ENCODE measurements at regions not wholly inside any gene's neighbourhood (a gene's known extent, or its start where the extent isn't known, plus 50 kb on each side); places are given as distances from the start of the nearest gene placed in this dataset.

DNA sequence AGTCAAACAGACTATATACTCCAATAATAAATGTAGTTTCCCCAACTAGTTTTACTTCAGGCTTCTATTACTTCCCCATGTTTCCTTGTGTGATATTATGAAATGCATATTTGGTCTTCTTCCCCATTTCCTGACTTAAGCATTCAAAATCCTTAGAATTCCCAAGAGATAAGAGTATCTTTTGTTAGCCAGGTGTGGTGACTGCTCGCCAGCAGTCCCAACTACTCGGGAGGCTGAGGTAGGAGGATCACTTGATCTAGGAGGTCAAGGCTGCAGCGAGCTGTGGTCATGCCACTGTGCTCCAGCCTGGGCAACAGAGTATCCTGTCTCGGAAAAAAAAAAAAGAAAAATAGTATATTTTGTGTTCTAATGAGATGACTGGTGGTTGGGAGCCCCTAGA, 72.7 kb upstream of the UBE2E2 start:
- ATAC-seq (no peak), DNase-seq (ENCODE audit: low spot score) (no peak), FAIRE-seq (no peak)
- no TSS peak for BruUV-seq (replicated peaks)
- no peaks in the 10 kb centered on the region for H3K36me3 ChIP-seq (replicated peaks in 1 of 2; ENCODE audit: control insufficient read depth in 1 of 2, insufficient read depth in 2 of 2, low read length in 2 of 2)
- no peaks in the 10 kb centered on the region for H3K79me2 ChIP-seq (ENCODE audit: insufficient read depth, low read length)
- CTCF ChIA-PET (ENCODE audit: low intra/inter-chr PET ratio, low total read pairs) = no interaction called here
- no peak overlapping the region for H3K9ac ChIP-seq (ENCODE audit: insufficient read depth, low read depth, low read length)
- no peak overlapping the region for H3K27ac ChIP-seq (ENCODE audit: extremely low read length, insufficient read depth, low read length)
- no peak overlapping the region for H3K4me3 ChIP-seq (replicated peaks in 1 of 3; ENCODE audit: insufficient read depth in 1 of 3, low read depth in 2 of 3, low read length in 3 of 3)
- intact Hi-C loops (cut with micrococcal nuclease; ENCODE audit: unreplicated experiment) = no loop called here
- in situ Hi-C loops (cut with HindIII; ENCODE audit: extremely low pct_ligation_motif_present, low pct_unique_long_range_greater_than_20kb) = no loop called here
- H3K27me3 ChIP-seq (ENCODE audit: control insufficient read depth in 1 of 2, insufficient read depth in 2 of 2, low read length in 2 of 2) = no peaks in the 10 kb centered on the region
- H3K4me2 ChIP-seq (ENCODE audit: low read depth, low read length) = no peak overlapping the region
- POLR2A ChIA-PET = no interaction called here
- no peak overlapping the region for H2AFZ ChIP-seq (ENCODE audit: low read length)
- H3K9me3 ChIP-seq (ENCODE audit: low read length) = no peaks in the 10 kb centered on the region
- H4K20me1 ChIP-seq (ENCODE audit: insufficient read depth, low read length) = no peaks in the 10 kb centered on the region
- no peaks in the 10 kb centered on the region for H3K4me1 ChIP-seq (ENCODE audit: insufficient read depth, low read length)
- 0% methylated on average over 4 of the region's 4 CpGs for WGBS (ENCODE audit: low lambda C conversion rate)
- no peak for TF ChIP-seq ZNF367 (CRISPR knock-in tag; IDR thresholded peaks at IDR 0.05; ENCODE audit: borderline replicate concordance)
- no peak for TF ChIP-seq ONECUT2 (CRISPR knock-in tag; IDR thresholded peaks at IDR 0.05)
- TF ChIP-seq, protein P1, sequence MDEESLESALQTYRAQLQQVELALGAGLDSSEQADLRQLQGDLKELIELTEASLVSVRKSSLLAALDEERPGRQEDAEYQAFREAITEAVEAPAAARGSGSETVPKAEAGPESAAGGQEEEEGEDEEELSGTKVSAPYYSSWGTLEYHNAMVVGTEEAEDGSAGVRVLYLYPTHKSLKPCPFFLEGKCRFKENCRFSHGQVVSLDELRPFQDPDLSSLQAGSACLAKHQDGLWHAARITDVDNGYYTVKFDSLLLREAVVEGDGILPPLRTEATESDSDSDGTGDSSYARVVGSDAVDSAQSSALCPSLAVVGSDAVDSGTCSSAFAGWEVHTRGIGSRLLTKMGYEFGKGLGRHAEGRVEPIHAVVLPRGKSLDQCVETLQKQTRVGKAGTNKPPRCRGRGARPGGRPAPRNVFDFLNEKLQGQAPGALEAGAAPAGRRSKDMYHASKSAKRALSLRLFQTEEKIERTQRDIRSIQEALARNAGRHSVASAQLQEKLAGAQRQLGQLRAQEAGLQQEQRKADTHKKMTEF (CRISPR knock-in tag; IDR thresholded peaks at IDR 0.05) = no peak
- no peak for TF ChIP-seq RXRA (CRISPR knock-in tag; IDR thresholded peaks at IDR 0.05)
- no peak for TF ChIP-seq MIXL1 (CRISPR knock-in tag; IDR thresholded peaks at IDR 0.05)
- TF ChIP-seq HDAC6 (IDR thresholded peaks at IDR 0.05; ENCODE audit: low read depth, low read length) = no peak
- TF ChIP-seq, protein P2, sequence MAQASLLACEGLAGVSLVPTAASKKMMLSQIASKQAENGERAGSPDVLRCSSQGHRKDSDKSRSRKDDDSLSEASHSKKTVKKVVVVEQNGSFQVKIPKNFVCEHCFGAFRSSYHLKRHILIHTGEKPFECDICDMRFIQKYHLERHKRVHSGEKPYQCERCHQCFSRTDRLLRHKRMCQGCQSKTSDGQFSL (CRISPR knock-in tag; IDR thresholded peaks at IDR 0.05) = no peak
- TF ChIP-seq MIER2 (CRISPR knock-in tag; IDR thresholded peaks at IDR 0.05) = no peak
- TF ChIP-seq, protein P3, sequence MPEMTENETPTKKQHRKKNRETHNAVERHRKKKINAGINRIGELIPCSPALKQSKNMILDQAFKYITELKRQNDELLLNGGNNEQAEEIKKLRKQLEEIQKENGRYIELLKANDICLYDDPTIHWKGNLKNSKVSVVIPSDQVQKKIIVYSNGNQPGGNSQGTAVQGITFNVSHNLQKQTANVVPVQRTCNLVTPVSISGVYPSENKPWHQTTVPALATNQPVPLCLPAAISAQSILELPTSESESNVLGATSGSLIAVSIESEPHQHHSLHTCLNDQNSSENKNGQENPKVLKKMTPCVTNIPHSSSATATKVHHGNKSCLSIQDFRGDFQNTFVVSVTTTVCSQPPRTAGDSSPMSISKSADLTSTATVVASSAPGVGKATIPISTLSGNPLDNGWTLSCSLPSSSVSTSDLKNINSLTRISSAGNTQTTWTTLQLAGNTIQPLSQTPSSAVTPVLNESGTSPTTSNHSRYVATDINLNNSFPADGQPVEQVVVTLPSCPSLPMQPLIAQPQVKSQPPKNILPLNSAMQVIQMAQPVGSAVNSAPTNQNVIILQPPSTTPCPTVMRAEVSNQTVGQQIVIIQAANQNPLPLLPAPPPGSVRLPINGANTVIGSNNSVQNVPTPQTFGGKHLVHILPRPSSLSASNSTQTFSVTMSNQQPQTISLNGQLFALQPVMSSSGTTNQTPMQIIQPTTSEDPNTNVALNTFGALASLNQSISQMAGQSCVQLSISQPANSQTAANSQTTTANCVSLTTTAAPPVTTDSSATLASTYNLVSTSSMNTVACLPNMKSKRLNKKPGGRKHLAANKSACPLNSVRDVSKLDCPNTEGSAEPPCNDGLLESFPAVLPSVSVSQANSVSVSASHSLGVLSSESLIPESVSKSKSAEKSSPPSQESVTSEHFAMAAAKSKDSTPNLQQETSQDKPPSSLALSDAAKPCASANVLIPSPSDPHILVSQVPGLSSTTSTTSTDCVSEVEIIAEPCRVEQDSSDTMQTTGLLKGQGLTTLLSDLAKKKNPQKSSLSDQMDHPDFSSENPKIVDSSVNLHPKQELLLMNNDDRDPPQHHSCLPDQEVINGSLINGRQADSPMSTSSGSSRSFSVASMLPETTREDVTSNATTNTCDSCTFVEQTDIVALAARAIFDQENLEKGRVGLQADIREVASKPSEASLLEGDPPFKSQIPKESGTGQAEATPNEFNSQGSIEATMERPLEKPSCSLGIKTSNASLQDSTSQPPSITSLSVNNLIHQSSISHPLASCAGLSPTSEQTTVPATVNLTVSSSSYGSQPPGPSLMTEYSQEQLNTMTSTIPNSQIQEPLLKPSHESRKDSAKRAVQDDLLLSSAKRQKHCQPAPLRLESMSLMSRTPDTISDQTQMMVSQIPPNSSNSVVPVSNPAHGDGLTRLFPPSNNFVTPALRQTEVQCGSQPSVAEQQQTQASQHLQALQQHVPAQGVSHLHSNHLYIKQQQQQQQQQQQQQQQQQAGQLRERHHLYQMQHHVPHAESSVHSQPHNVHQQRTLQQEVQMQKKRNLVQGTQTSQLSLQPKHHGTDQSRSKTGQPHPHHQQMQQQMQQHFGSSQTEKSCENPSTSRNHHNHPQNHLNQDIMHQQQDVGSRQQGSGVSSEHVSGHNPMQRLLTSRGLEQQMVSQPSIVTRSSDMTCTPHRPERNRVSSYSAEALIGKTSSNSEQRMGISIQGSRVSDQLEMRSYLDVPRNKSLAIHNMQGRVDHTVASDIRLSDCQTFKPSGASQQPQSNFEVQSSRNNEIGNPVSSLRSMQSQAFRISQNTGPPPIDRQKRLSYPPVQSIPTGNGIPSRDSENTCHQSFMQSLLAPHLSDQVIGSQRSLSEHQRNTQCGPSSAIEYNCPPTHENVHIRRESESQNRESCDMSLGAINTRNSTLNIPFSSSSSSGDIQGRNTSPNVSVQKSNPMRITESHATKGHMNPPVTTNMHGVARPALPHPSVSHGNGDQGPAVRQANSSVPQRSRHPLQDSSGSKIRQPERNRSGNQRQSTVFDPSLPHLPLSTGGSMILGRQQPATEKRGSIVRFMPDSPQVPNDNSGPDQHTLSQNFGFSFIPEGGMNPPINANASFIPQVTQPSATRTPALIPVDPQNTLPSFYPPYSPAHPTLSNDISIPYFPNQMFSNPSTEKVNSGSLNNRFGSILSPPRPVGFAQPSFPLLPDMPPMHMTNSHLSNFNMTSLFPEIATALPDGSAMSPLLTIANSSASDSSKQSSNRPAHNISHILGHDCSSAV (CRISPR knock-in tag; IDR thresholded peaks at IDR 0.05; ENCODE audit: borderline replicate concordance) = no peak
- TF ChIP-seq, protein P4, sequence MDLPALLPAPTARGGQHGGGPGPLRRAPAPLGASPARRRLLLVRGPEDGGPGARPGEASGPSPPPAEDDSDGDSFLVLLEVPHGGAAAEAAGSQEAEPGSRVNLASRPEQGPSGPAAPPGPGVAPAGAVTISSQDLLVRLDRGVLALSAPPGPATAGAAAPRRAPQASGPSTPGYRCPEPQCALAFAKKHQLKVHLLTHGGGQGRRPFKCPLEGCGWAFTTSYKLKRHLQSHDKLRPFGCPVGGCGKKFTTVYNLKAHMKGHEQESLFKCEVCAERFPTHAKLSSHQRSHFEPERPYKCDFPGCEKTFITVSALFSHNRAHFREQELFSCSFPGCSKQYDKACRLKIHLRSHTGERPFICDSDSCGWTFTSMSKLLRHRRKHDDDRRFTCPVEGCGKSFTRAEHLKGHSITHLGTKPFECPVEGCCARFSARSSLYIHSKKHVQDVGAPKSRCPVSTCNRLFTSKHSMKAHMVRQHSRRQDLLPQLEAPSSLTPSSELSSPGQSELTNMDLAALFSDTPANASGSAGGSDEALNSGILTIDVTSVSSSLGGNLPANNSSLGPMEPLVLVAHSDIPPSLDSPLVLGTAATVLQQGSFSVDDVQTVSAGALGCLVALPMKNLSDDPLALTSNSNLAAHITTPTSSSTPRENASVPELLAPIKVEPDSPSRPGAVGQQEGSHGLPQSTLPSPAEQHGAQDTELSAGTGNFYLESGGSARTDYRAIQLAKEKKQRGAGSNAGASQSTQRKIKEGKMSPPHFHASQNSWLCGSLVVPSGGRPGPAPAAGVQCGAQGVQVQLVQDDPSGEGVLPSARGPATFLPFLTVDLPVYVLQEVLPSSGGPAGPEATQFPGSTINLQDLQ (CRISPR knock-in tag; IDR thresholded peaks at IDR 0.05) = no peak
- no peak for TF ChIP-seq MZF1 (CRISPR knock-in tag; IDR thresholded peaks at IDR 0.05; ENCODE audit: borderline replicate concordance)
- no peak for TF ChIP-seq MTA1 (CRISPR knock-in tag; IDR thresholded peaks at IDR 0.05; ENCODE audit: borderline replicate concordance)

All from HepG2 (cell line).